Suppressor macrophage (primary cell): ENCODE measurements at regions not wholly inside any gene's neighbourhood (a gene's known extent, or its start where the extent isn't known, plus 50 kb on each side); places are given as distances from the start of the nearest gene placed in this dataset.
"Not testable (repeated sequence)": the region's sequence is repeated elsewhere in the genome, so short reads cannot be mapped to it uniquely, and the experiment has no call there.

Source experiments
- DNase-seq, 4 experiments: peaks; one replicate each; pipeline ENCODE4 v3.0.0-alpha.2; 2020 to 2022

- peak in 3 of 4 experiments; percentile 16 to 66 (median 56) for DNase-seq
Measured at GRCh38 chr5:56686337-56687195, 128.8 kb upstream of the MAP3K1 start.

GRCh38 chr5:56685503-56686217 is 129.7 kb upstream of the MAP3K1 start:
- DNase-seq: peak; percentile 16 to 52 (median 46)

DNA sequence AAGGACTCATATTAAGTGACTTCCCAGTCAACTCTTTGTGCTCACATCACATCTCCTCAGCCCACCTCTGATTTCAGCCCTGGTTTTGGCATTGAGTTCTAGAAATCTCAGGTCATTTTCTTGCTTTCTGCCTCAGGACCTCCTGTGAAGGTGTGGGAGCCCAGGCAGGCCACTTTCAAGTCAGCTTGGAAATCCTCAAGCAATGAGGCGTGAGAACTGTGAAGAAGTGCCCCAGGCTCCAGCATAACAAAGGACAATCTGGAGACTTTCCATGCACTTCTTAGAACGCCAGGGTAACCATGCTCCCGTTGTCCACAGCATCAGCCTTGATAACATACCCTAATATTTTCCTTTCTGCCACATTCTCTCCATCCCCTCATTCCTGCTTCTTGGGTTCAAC is 131.2 kb upstream of the MAP3K1 start:
- DNase-seq: no peak

DNA sequence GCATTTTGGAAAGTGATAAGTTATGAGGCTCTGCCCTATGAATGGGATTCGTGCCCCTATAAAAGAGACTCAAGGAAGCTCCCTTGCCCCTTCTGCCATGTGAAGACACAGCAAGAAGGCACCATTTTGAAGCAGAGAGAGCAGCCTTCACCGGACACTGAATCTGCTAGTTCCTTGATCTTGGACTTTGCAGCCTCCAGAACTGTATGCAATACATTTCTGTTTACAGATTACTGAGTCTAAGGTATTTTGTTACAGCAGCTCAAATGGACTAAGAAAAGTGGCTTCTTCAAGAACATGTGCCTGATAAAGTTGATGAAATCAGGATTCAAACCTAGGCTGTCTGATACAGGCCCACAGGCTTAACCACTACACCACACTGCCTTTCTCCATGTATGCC is 131.6 kb upstream of the MAP3K1 start:
- DNase-seq: no peak

DNA sequence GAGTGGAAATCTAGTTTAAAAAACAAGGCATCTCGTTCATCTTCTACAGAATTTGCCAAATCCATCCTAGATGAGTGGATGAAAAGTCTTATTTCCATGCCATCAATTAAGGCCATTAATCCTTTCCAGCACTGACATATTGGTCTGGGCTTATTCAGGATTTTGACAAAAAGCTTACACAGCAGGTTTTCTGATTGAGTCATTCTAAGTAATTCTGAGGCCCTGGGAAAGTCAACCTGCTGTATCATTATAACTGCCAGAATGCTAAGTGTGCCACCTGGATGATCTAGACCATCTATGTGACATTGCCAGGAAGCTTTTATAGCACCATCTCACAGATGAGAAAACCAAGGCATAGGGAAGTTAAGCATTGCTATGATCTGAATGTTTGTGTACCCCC is 132.1 kb upstream of the MAP3K1 start:
- DNase-seq: no peak

- no peak for DNase-seq
Measured at GRCh38 chr5:56681346-56681745, 134.0 kb upstream of the MAP3K1 start.

DNA sequence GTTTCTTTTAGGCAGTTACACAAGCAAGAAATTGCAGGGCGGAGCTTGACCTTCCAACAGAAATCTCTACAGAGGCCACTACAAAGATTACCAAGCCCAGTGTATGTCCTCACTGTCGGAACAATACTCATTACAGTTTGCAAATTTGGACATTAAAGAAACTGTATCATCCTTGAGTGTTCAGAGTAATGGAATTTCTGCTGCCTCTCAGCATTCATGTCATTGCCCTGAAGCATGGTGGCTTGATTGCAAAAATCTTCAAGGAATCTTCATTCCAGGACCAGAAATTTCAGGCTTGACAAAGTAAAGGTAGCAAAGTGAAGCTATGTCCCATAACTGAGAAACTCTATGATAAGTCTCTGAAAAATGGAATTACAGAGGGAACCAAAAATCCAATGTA is 134.6 kb upstream of the MAP3K1 start:
- DNase-seq: no peak

GRCh38 chr5:56677690-56678305 is 137.6 kb upstream of the MAP3K1 start:
- DNase-seq: peak; percentile 43 to 76 (median 58)

DNA sequence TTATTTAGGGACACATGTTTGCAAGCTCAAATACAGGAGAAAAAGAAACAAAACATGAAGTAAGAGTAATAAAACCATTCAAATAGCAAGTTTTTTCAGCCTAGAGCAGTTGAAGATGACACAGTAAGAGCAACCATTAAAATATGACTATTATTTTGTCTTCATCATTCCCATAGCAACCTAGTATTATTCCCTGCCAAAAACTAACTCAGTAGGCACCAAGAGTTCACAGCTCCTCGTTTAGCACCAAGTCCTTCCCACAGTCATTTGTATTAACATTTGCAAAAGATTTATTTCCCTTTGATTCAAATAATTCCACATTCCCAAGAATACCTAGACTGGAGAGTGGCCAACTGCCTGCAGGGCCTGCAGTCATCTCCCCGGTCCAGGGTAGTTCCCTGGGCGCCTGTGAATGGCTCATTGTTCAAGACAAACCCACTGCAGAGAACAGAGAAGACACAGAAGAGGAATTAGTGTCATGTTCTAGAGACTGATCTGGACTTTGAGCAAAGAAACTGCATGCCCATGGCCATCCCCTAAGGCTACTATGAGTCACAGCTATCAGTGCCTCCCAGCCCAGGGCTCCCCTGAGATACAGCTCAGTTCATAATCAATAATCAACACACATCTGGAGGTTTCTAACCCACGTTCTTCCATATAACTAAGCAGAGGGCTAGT is 139.1 kb upstream of the MAP3K1 start:
- DNase-seq: peak in 2 of 4 experiments; percentile 33 to 38

DNA sequence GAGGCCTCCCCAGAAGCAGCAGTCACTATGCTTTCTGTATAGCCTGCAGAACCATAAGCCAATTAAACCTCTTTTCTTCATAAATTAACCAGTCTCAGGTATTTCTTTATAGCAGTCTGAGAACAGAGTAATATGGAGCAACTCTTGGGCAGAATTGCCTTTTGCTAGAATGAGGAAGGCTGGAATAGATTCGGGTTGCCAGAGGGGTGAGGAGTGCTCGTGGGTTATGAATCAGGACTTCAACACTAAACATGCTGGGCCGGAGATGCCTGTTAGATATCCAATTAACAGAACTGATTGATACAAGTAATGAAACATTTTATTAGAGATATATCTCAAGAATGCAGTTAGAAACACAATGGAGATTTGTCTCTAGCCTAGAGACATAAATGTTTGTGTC is 140.9 kb upstream of the MAP3K1 start:
- peak; percentile 46 to 66 (median 64) for DNase-seq

GRCh38 chr5:56673171-56673570 is 142.2 kb upstream of the MAP3K1 start:
- peak; percentile 58 to 86 (median 82) for DNase-seq

GRCh38 chr5:56671571-56671970 is 143.8 kb upstream of the MAP3K1 start:
- DNase-seq: peak; percentile 24 to 75 (median 56)

DNA sequence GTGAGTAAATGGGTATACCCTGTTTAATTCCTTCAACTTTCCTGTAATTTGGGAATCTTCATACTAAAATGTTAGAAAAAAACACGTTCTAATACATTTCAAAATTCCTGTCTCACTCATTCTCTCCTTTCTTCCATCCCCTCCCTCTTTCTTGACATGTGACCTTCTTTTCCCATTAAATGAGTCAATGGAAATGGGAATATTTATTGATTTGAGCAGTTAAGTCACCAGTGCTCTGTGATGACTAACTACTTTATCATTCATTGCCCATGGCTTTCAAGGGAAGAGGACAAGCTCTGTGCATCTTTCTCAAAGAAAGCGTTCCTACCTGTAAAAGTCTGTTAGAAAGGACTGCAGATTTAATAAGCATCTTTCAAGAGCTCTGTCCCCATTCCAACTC is 144.4 kb upstream of the MAP3K1 start:
- DNase-seq: no peak

- peak; percentile 92 to 99 (median 96) for DNase-seq
Measured at GRCh38 chr5:56669534-56670483, 145.5 kb upstream of the MAP3K1 start.

- no peak for DNase-seq
Measured at GRCh38 chr5:56668996-56669395, 146.4 kb upstream of the MAP3K1 start.

GRCh38 chr5:56667692-56668091 is 147.7 kb upstream of the MAP3K1 start:
- no peak for DNase-seq

DNA sequence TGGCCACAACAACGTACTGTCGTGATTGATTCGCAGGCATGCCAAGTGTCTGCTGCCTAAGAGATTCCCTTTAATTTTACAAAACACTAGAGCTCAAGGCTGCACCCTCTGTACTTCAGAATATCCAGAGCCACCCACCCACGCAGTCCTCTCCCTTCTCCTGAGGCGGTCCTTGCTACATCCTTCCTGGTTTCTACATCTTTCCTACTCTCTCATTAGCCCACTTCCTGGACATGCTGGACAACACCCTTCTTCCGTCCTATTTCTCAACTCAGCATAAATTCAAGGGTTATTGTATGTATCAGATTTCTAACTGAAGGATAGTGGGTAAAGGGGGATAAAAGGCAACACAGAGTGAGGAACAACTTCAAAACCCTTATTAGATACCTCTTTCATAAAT is 148.4 kb upstream of the MAP3K1 start:
- peak; percentile 39 to 78 (median 68) for DNase-seq

DNA sequence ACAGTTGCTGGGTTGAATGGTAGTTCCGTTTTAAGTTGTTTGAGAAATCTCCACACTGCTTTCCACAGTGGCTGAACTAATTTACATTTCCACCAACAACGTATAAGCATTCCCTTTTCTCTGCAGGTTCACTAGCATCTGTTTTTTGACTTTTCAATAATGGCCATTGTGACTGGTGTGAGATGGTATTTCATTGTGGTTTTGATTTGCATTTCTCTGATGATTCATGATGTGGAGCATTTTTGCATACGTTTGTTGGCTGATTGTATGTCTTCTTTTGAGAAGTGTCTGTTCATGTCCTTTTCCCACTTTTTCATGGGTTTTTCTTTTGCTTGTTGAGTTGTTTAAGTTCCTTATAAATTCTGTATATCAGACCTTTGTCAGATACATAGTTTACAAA is 150.2 kb upstream of the MAP3K1 start:
- not testable (repeated sequence) for DNase-seq

GRCh38 chr5:56664025-56664424 is 151.3 kb upstream of the MAP3K1 start:
- no peak for DNase-seq

DNA sequence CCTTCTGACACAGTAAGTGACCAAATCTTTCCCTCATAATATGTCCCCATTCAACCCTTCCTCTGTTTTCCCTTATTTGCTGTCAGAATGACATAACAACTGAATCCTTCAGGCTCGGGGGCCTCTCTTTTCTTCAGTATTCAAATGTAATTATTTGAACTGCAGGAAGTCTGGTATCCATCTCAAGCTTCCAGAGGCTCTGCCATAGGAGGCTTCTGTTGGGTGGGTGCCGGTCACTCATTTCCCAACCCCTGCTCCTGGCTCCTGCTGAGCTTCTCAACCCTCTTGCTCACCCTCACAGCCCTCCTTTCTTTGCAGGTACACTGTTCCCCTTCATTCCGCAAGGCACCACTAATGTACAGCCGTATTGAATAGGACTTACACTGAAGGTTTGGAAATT is 151.8 kb upstream of the MAP3K1 start:
- DNase-seq: no peak

DNA sequence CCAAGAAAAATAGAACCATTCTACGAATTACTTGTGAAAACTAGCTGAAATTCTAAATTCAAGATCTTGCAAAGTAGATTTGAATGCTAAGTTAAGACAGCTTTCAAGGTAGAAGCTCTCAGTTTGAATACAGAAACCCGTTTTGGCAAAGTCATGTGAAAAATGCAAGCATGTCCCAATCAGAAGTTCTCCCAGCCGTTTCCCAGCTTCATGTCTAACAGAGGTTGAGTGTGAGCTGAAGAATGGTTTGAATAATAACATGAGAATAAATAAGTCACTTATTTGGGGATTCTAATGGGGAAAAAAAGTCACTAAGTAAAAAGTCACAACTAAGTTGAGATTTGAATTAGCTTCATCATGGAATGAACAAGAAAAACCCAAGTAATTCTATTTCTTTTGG is 152.5 kb upstream of the MAP3K1 start:
- DNase-seq: no peak

- DNase-seq: no peak
Measured at GRCh38 chr5:56659971-56660370, 155.4 kb upstream of the MAP3K1 start.
